Right atrium auricular region (tissue), 2 donors: ENCODE measurements at regions not wholly inside any gene's neighbourhood (a gene's known extent, or its start where the extent isn't known, plus 50 kb on each side); places are given as distances from the start of the nearest gene placed in this dataset.

Experiments
- DNase-seq: peaks from one replicate; pipeline ENCODE4 v3.0.0-alpha.2; 2019; ENCODE audit warnings: low spot score
- H3K27ac ChIP-seq, 2 donors: fragments of 200-600 bp; sonication (generic); 1 replicate in 1 of 2; 2 replicates in 1 of 2; pipeline ENCODE4 v1.5.1; 2016 to 2019
- H3K27me3 ChIP-seq, 2 donors: fragments of 200-600 bp; sonication (generic); one replicate each; pipeline versions ENCODE4 v1.5.1 to v1.6.0; 2017 to 2019
- H3K36me3 ChIP-seq: fragments of 200-600 bp; sonication (generic); one replicate; pipeline ENCODE4 v1.5.1; 2016
- H3K4me1 ChIP-seq, 2 donors: fragments of 200-600 bp; sonication (generic); one replicate each; pipeline versions ENCODE4 v1.5.1 to v1.6.0; 2017 to 2019
- H3K4me3 ChIP-seq, 2 donors: fragments of 200-600 bp; sonication (generic); 1 replicate in 1 of 2; 2 replicates in 1 of 2; pipeline ENCODE4 v1.5.1; 2017 to 2019; ENCODE audit warnings: mild to moderate bottlenecking in 1 of 2, moderate library complexity in 1 of 2
- H3K9me3 ChIP-seq, 2 donors: fragments of 200-600 bp; sonication (generic); one replicate each; pipeline ENCODE4 v1.5.1; 2019
- TF ChIP-seq, protein P1 (sequence below), 2 donors: fragments of 200-600 bp; sonication (generic); IDR thresholded peaks; one replicate each; pipeline ENCODE4 v1.5.1; 2019; ENCODE audit warnings: antibody characterized with exemption in 2 of 2

DNA sequence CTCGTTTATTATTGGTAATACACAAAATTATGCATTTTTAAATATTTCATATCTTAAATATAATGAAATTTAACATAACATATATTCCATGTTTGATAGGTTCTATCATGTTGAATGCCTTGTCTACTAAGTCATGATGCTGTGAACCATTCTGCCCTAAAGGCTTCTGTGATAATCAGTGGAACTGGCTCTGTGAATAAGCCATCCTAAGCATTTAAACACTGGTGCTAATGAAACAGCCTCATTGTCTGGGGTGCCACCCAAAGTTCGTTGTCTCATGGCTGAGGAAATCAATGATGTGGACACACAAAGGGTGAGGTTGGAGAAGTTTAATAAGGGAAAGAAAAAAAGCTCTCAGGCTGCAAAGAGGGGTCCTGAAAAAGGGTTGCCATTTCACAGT, 264.7 kb upstream of the ZRANB2 start:
- H3K27ac ChIP-seq = no peak overlapping the region
- H3K27me3 ChIP-seq = no peaks in the 10 kb centered on the region
- no peaks in the 10 kb centered on the region for H3K36me3 ChIP-seq
- no peak overlapping the region for H3K4me3 ChIP-seq
- H3K4me1 ChIP-seq = no peaks in the 10 kb centered on the region
- TF ChIP-seq, protein P1, sequence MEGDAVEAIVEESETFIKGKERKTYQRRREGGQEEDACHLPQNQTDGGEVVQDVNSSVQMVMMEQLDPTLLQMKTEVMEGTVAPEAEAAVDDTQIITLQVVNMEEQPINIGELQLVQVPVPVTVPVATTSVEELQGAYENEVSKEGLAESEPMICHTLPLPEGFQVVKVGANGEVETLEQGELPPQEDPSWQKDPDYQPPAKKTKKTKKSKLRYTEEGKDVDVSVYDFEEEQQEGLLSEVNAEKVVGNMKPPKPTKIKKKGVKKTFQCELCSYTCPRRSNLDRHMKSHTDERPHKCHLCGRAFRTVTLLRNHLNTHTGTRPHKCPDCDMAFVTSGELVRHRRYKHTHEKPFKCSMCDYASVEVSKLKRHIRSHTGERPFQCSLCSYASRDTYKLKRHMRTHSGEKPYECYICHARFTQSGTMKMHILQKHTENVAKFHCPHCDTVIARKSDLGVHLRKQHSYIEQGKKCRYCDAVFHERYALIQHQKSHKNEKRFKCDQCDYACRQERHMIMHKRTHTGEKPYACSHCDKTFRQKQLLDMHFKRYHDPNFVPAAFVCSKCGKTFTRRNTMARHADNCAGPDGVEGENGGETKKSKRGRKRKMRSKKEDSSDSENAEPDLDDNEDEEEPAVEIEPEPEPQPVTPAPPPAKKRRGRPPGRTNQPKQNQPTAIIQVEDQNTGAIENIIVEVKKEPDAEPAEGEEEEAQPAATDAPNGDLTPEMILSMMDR (IDR thresholded peaks at IDR 0.05) = no peak
- H3K9me3 ChIP-seq = no peaks in the 10 kb centered on the region
- no peak for DNase-seq

DNA sequence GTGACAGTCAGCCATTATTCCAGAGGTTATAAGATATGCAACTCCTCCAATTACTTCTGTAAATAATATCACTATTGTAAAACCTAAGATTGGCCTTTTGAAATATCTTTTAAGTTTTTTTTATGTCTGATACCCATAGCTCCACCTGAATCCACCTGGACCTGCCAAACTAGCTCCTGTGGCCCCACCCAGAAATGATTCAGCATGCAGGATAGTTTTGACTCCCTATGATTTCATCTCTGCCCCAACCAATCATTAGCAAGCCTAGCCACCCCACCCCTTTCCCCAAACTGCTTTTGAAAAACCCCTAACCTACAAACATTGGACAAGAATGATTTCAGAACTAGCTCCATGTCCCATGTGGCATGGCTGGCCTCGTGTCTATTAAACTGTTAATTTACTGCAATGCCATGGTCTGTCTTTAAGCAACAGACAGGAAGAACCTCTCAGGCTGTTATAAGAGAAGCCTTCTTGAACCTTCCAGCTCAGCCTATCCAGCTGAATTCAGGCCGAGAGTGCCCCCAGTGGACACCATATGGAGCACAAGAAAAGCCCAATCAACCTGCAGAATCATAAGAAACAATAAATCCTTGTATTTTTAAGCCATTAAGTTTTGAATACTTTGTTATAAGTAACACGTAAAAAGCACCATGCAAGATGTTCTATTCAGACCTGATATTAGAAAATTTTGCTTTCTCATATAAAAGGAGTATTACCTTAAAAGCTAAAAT, 263.0 kb upstream of the ZRANB2 start:
- Histone ChIP-seq H3K4me1 (no peaks in the 10 kb centered on the region), H3K36me3 (no peaks in the 10 kb centered on the region), H3K4me3 (no peak overlapping the region), H3K27me3 (no peaks in the 10 kb centered on the region), H3K9me3 (peaks cover 0 to 11% of the 10 kb centered on the region in 2 donors), H3K27ac (no peak overlapping the region)
- TF ChIP-seq, protein P1 (IDR thresholded peaks at IDR 0.05) = no peak
- no peak for DNase-seq

DNA sequence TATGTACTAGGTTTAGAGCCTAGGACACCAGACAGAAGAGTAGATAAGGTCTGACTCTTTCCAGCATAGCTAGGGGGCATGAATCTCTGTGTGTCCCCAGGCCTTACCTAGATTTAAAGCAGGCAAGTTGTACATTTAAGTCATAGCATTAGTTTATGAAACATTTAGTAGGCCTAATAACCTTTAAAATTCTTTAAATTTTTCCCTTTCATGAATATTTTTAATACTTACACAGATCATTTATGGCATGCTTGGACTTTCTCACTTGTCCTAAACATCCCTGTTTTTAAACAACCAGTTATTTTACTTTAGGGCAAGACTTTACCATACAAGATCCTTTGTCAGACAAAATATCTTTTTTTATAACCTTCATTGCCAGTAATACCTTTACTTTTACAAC, 258.4 kb upstream of the ZRANB2 start:
- TF ChIP-seq, protein P1 (IDR thresholded peaks at IDR 0.05) = no peak
- H3K36me3 ChIP-seq = no peaks in the 10 kb centered on the region
- no peak overlapping the region for H3K27ac ChIP-seq
- H3K27me3 ChIP-seq = no peaks in the 10 kb centered on the region
- H3K4me3 ChIP-seq = no peak overlapping the region
- no peak for DNase-seq
- H3K9me3 ChIP-seq = peaks cover 3 to 19% of the 10 kb centered on the region in 2 donors
- H3K4me1 ChIP-seq = no peaks in the 10 kb centered on the region

DNA sequence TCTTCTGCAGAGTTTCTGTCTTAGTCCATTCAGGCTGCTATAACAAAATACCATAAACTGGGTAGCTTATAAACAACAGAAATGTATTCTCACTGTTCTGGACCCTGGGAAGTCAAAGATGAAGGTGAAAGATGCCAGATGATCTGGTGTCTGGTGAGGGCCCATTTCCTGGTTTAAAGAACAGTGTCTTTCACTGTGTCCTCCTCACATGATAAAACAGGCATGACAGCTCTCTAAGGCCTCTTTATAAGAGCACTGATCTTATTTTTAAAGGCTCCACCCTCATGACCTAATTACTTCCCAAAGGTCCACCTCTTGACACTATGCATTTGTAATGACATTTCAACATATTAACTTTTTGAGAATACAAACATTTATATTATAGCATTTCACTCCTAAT, 250.2 kb upstream of the ZRANB2 start:
- H3K27me3 ChIP-seq = no peaks in the 10 kb centered on the region
- peaks cover 0 to 5% of the 10 kb centered on the region in 2 donors for H3K9me3 ChIP-seq
- no peak overlapping the region for H3K4me3 ChIP-seq
- no peaks in the 10 kb centered on the region for H3K36me3 ChIP-seq
- no peak overlapping the region for H3K27ac ChIP-seq
- no peaks in the 10 kb centered on the region for H3K4me1 ChIP-seq
- TF ChIP-seq, protein P1 (IDR thresholded peaks at IDR 0.05) = no peak
- DNase-seq = no peak

DNA sequence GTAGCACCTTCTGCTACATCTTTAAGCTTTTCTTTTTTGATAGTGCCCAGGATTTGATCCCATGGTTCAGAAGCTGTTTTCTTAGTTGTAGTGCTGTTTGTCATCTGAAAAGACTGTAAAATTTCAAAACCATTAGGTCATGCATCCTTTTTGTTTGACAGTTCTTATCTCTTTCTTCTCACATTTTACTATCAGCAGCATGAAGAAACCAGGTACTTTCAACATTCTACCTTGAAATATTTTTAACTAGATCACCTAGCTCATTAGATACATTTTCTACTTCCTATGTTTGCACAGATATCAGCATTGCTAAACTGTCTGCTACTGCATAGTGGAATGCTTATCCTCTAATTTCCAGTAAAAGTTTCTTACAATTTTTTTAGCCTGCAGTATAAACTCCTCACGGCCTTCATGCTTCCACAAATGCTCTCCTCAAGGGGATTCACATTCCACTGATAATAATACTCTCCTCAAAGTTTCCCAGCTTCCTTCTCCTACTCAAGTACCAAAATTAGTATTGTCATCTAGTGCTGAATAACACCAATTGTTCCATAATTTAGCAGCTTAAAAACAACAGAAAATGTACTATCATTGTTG, 243.9 kb upstream of the ZRANB2 start:
- Histone ChIP-seq H3K27ac (no peak overlapping the region), H3K4me1 (no peaks in the 10 kb centered on the region), H3K4me3 (no peak overlapping the region), H3K36me3 (no peaks in the 10 kb centered on the region), H3K9me3 (peaks cover 0 to 5% of the 10 kb centered on the region in 2 donors), H3K27me3 (no peaks in the 10 kb centered on the region)
- DNase-seq = no peak
- TF ChIP-seq, protein P1 (IDR thresholded peaks at IDR 0.05) = no peak
